Left cardiac atrium (tissue), 4 donors: ENCODE measurements at regions not wholly inside any gene's neighbourhood (a gene's known extent, or its start where the extent isn't known, plus 50 kb on each side); places are given as distances from the start of the nearest gene placed in this dataset.
A peak's percentile ranks its signal among the peaks of the same experiment; 100 is the strongest.
"Not testable (repeated sequence)": the region's sequence is repeated elsewhere in the genome, so short reads cannot be mapped to it uniquely, and the experiment has no call there.

Experiments used
- ATAC-seq, 2 donors: fragments of 200-7000 bp; cut with Tn5 transposase; one replicate each; pipeline ENCODE4 v1.9.1; 2020; ENCODE audit warnings: mild to moderate bottlenecking in 2 of 2, moderate library complexity in 2 of 2
- DNase-seq: peaks from one replicate; pipeline ENCODE4 v3.0.0-alpha.2; 2020
- intact Hi-C, 2 donors: fragments of 100-400 bp; cut with DNase I; formaldehyde crosslinking; loops; one replicate each; pipeline versions ENCODE4 v1.14.1 to v1.15.1; 2022 to 2023
- donor health status: DM: no; HTN: yes; CAD: no.
- donor health status: DM: no; HTN: yes; CAD: no; lungs with severe emphysema.
- donor health status: DM: yes; HTN: yes; CAD: no.
- donor health status: Dilated cardiomyopathy.

- ATAC-seq (no peak), DNase-seq (no peak)
- intact Hi-C loops, result no loop called here
Measured at GRCh38 chr2:5183031-5183430, 509.2 kb upstream of the SOX11 start.

GRCh38 chr2:5187283-5187682, 504.9 kb upstream of the SOX11 start:
- intact Hi-C loops, result no loop called here
- DNase-seq, result no peak
- no peak for ATAC-seq

GRCh38 chr2:5188636-5189035, 503.5 kb upstream of the SOX11 start:
- DNase-seq, result no peak
- ATAC-seq, result no peak
- intact Hi-C loops, result no loop called here

GRCh38 chr2:5190023-5190422, 502.2 kb upstream of the SOX11 start:
- intact Hi-C loops, result no loop called here
- no peak for DNase-seq
- no peak for ATAC-seq

- intact Hi-C loops, result no loop called here
- ATAC-seq (no peak), DNase-seq (no peak)
Measured at GRCh38 chr2:5195636-5196035, 496.5 kb upstream of the SOX11 start.

- DNase-seq (no peak), ATAC-seq (no peak)
- intact Hi-C loops, result no loop called here
Measured at GRCh38 chr2:5203134-5203755, 488.9 kb upstream of the SOX11 start.

- DNase-seq, ATAC-seq, intact Hi-C loops: not testable (repeated sequence)
Measured at GRCh38 chr2:5206742-5207141, 485.4 kb upstream of the SOX11 start.

- intact Hi-C loops, result no loop called here
- ATAC-seq (no peak), DNase-seq (no peak)
Measured at GRCh38 chr2:5215989-5216607, 476.1 kb upstream of the SOX11 start.

- no peak for DNase-seq
Measured at GRCh38 chr2:5227062-5227699, 465.0 kb upstream of the SOX11 start.

GRCh38 chr2:5229574-5229973, 462.6 kb upstream of the SOX11 start:
- ATAC-seq (no peak), DNase-seq (no peak)
- intact Hi-C loops, result no loop called here

More at GRCh38 chr2:5227062-5227699, 465.0 kb upstream of the SOX11 start:
- ATAC-seq, result peak in 1 of 2 donors; percentile 57
- intact Hi-C loops, result no loop called here

- DNase-seq (no peak), ATAC-seq (no peak)
- intact Hi-C loops, result no loop called here
Measured at GRCh38 chr2:5230444-5230843, 461.7 kb upstream of the SOX11 start.

GRCh38 chr2:5230855-5231254, 461.3 kb upstream of the SOX11 start:
- no peak for ATAC-seq
- intact Hi-C loops, result no loop called here
- DNase-seq, result no peak

- no peak for DNase-seq
- ATAC-seq, result no peak
- intact Hi-C loops, result no loop called here
Measured at GRCh38 chr2:5231287-5231686, 460.9 kb upstream of the SOX11 start.

- no peak for ATAC-seq
- intact Hi-C loops, result no loop called here
Measured at GRCh38 chr2:5234563-5234962, 457.6 kb upstream of the SOX11 start.

GRCh38 chr2:5235701-5236100, 456.5 kb upstream of the SOX11 start:
- DNase-seq, result no peak

More at GRCh38 chr2:5234563-5234962, 457.6 kb upstream of the SOX11 start:
- DNase-seq, result no peak

GRCh38 chr2:5236249-5236648, 455.9 kb upstream of the SOX11 start:
- DNase-seq (no peak), ATAC-seq (no peak)
- intact Hi-C loops, result no loop called here

More at GRCh38 chr2:5235701-5236100, 456.5 kb upstream of the SOX11 start:
- intact Hi-C loops, result no loop called here
- no peak for ATAC-seq

- ATAC-seq (no peak), DNase-seq (no peak)
- intact Hi-C loops, result no loop called here
Measured at GRCh38 chr2:5242751-5243150, 449.4 kb upstream of the SOX11 start.

- intact Hi-C loops, result no loop called here
- DNase-seq (no peak), ATAC-seq (no peak)
Measured at GRCh38 chr2:5250482-5250881, 441.7 kb upstream of the SOX11 start.

- ATAC-seq (no peak), DNase-seq (no peak)
- intact Hi-C loops, result no loop called here
Measured at GRCh38 chr2:5253263-5253662, 438.9 kb upstream of the SOX11 start.

- ATAC-seq, result no peak
- intact Hi-C loops, result no loop called here
- no peak for DNase-seq
Measured at GRCh38 chr2:5254791-5255332, 437.3 kb upstream of the SOX11 start.

- intact Hi-C loops, result no loop called here
- DNase-seq (no peak), ATAC-seq (no peak)
Measured at GRCh38 chr2:5263291-5263690, 428.9 kb upstream of the SOX11 start.
